NCI-H1694 (cell line): ENCODE measurements at regions not wholly inside any gene's neighbourhood (a gene's known extent, or its start where the extent isn't known, plus 50 kb on each side); places are given as distances from the start of the nearest gene placed in this dataset.
A peak's percentile ranks its signal among the peaks of the same experiment; 100 is the strongest.
"Not testable (repeated sequence)": the region's sequence is repeated elsewhere in the genome, so short reads cannot be mapped to it uniquely, and the experiment has no call there.

Experiments used
- DNase-seq: peaks from one replicate; lab custom pipeline; 2025; lab: John Stamatoyannopoulos, UW

DNA sequence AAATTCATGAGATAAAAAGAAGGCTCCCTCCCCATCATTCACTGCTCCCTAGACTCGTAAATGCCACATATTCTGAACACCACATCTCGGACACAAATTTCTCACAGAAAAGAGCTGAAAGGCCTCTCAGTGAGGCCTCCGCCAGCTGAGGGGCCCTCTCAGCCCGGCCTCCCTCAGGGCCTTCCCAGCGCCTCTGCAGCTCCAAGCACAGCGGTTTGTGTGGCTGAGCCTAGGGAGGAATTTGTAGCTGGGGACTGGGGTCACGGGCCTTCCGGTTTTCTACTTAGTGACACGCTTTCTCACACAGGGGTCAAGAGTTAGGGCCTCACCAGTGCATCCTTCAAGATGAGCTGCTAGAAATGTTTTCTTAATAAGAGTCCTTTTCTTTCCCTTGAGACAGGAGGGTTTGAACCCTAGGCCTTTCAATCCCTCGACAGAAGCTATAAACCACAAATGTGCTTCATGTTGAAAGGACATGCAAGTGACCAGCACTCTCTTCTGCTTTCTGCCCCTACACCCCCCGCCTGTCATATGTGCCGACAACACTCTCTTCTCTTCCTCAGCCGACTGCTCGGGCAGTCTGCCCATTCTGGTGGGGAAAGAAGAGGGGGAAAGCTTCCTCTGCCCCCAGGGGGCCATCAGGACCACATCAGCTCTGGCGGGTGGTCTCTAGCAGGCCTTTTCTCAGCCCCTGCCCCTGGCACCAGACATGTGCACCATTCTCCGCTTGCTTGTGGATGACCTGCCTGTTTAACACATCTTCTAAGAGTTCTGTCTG lies 104.9 kb downstream of the CHIC2 start:
- no peak for DNase-seq

DNA sequence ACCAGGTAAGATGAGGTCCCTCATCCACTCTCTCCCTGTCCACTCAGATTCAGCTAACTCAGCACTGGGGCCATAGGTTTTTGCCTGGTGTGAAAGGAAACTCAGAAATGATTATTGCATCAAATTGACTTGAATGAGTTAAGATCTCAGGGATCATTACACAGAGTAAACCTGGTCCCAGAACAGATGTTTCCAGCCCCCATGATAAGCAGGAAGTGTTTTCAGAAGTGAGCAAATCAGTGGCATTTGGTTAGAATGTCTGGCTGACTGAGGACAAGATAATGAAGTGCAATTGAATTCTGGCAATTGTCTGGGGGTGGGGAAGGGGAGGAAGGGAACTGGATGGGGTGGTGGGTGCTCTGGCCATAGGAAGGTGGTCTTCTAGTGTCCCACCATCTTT lies 108.0 kb downstream of the CHIC2 start:
- no peak for DNase-seq

DNA sequence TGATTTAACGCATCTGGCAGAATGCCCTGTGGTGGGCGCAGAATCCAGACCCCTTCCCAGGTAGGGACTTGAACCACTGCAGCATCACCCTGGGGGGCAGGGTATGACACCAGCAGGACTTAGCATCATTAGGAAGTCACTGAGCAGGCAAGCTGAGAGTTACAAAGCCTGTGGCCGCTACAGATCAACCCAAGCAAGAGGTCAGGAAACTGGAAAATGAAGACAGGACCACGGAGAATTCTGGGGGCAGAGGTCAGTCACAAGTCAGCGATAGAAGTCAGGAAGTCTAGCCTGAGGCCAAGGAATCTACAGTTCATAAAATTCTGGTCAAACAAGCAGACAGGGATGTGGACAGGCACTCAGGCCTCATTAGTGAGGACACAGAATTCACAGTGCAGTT lies 108.4 kb downstream of the CHIC2 start:
- no peak for DNase-seq

DNA sequence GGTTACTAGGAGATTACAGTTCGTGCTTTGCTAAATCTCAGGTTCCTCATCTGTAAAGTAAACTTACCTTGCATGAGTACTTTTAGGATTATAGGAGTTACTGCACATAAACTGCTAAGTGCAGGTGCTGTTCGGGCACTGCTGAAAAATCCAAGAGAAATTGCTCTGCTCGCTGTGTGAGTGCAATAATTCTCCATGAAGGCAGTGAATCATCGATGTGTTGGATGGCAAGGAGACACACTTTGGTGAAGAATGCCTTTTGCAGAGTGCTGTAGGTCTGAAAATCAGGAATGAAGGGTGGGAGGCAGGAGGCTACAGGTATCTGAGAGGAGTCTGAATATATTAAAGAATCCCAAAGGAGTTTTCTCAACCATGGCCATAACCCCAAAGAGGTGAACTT lies 113.0 kb downstream of the CHIC2 start:
- DNase-seq: no peak

DNA sequence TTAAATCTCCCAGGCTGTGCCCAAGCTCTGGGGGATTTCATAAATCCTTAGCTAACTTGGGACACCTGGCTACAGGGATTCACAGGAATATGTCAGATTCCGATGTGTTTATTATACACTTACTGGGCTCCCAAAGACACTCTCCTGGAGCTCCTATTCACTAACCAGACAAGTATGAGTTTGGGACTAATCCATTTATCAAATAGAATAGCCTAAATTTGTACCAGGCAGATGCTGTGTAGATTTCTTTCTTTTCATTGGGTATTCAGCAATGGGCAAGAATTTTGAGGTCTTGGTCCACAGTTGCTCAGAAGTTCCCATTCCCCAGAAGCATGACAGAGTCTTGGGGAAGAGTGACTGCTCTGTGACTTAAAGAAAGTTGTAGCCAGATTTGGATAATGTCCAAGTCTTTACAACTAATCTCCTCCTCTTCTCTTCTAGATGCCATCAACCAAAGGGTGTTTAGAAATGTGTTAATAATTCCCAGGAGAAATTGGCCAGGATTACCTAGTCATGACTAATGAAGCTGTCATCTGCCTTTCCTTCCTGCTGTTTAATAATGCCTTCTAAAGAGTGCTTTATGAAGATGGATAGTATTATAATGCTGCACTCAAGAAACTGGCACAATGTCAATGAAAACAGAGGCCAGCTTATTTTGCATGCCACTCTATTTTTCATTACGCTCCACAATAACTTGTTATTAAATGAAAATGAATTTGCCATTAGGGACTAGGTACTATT lies 120.9 kb downstream of the CHIC2 start:
- DNase-seq: no peak

DNA sequence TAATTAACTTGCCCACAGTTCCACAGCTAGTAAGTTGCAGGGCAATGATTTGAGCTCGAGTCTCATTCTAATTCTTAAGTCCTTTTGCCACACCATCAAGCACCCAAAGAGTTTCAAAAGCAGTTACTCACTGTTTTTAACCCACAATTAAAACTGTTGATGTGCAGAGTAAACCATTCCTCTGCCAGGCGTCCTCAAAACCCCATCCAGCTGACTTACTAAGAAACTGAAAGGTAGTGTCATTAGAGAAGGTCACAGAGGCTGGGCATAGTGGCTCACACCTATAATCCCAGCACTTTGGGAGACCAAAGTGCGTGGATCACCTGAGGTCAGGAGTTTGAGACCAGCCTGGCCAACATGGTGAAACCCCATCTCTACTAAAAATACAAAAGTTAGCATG lies 121.7 kb downstream of the CHIC2 start:
- DNase-seq: no peak

DNA sequence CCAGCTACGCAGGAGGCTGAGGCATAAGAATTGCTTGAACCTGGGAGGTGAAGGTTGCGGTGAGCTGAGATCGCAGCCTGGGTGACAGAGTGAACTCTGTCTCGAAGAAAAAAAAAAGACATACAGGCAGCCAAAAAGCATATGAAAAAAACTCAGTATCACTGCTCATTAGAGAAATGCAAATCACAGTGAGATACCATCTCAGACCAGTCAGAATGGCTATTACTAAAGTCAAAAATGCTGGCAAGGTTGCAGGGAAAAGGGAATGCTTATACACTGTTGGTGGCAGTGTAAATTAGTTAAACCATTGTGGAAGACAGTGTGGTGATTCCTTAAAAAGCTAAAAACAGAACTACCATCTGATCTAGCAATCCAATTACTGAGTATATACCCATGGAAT lies 123.1 kb downstream of the CHIC2 start:
- DNase-seq: no peak

DNA sequence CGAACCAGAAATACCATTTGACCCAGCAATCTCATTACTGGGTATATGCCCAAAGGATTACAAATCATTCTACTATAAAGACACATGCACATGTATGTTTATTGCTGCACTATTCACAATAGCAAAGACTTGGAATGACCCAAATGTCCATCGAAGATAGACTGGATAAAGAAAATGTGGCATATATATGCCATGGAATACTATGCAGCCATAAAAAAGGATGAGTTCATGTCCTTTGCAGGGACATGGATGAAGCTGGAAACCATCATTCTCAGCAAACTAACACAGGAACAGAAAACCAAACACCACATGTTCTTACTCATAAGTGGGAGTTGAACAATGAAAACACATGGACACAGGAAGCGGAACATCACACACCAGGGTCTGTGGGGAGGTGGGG lies 124.5 kb downstream of the CHIC2 start:
- not testable (repeated sequence) for DNase-seq

DNA sequence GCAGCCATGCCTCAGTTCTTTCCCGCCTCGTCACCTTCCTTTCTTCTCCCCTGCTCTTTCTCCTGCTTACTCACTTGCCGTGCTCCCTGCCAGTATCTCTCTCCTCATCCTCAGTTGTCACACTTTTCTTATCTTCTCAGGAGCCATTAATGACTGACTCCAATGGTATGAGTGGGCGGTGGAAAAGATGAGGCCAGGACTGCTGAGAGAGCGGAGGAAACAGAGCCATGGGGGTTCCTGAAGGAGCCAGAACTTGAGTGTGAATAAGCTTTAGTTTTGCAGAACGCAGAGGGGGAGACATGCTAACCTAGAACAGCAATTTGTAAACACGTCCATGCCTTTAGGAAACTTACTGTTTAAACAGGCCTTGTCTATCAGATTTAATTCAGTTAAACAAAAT lies 126.5 kb downstream of the CHIC2 start:
- DNase-seq: no peak

DNA sequence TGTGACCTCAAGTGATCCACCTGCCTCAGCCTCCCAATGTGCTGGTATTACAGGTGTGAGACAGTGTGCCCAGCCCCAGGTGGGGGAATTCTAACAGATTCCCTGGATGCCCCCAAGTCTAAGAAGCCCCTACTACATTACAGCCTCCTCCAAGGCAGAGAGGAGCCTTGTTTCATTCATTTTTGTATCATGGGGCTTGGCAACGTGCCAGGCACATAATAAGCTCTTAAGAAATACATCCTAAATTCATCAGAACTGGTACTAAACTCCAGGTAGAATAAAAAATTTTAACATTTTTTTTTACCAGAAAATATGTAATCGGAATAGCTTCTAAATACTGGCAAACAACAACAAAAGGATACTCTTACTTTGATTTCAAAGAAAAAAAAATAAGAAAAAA lies 127.1 kb downstream of the CHIC2 start:
- no peak for DNase-seq

DNA sequence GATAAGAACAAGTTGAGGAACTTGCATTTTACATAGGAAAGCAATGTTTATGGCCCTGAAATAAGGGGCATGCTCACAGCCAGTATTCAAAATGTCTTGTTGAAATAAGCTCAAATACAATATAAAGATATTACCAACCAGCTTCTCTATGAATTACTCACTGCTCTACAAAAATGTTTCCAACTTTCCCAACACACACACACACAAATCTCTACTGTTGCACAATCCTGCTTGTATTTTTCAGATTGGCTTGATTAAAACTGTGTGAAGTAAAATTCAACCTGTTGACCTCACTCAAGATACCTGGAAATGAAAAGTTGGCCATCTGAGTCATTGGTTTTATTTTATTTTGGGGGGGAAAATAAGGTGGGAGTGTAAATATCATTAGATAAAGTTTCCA lies 128.6 kb downstream of the CHIC2 start:
- DNase-seq: no peak

DNA sequence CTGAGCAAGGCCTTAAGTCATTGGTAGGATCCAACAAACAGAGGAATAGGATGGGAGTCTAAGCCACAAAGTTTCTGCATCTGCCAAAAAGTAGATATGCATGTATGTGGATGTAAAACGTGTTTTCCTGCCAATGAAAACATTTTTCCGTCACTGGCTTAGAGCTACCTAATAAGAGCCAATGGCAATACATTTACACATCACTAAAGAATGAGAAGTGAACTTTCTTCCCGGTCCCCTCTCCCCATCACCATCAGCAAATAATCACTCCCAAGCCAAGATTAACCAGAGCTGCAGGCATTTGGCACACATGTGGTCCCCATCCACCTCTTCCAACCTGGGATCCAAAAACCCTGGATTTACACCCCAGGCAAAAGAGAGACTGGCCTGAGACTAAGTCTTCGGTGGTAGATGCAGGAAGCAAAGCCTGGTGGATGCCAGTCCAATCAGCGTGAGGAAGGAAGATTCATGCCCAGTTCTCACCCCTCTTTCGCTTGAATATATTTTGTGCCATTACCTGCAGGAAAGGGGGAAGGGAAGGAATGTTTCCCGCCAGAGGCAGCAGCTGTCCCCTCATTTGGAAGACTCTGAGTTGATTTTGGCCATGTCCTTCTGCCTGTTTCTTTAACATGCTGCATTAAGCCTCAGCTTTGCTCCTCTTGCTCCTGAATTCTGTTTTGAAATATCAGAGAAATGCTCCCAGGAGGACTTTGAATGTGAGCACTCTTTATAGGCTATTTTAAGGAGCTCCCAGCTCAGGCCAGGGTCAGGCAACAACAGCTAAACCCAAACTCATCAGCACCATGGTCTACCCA lies 131.4 kb downstream of the CHIC2 start:
- no peak for DNase-seq

DNA sequence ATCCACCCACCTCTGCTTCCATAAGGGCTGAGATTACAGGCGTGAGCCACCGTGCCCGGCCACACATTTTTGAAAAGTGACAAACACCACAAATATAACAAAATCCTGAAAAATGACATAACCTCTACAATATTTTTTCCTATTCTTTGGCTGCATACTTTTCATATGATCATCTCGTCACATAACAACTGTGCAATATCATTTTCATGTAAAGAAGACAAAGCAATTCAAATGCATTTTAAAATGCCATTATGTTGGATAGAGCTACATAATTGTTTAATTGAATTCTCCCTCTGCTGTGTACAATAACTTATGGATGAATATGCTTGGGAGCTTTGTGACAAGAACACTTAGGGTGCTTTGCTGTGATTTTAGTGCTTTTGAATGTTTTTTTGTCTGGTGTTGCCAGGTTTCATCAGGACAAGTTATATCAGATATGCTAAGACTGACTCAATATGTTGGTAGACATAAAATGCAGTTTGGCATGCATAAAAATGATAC lies 132.9 kb downstream of the CHIC2 start:
- DNase-seq: no peak

DNA sequence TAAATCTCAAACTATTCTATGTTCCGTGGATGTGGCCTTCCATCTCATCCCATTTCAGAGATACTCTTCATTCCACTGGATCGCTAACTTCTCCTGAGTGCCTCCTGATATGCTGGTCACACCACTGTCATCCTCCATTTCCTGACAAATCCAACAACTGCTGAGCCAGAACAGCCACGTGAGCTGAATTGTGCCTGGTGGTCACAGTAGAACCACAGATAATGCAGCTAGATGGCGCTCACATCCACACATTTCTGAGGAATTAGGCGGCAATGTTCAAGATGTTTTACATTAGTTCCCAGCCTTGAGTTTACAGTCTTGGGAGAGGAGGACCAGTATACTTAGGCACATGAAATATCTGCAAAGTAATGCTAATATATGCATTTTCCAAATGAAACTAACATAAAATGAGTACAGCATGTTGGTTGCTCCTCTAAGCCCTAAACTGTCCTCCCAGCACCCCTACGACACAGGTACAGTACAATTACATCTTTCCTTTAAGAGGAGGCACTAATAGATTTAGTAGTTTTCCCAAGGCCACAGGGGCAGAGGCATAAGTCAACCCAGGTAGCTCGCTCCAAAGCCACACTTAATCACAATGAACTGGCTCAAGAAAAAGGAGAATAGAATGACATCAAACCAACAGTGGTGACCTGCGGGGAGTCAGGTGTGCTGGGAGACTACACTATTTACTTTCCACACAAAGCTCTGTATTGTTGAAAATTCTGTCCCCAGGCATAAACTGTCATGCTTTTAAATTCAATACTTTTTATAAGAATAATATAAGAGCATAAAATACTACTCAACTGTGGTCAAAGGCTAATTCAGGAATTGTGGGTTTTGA lies 134.2 kb downstream of the CHIC2 start:
- DNase-seq: peak; percentile 39

DNA sequence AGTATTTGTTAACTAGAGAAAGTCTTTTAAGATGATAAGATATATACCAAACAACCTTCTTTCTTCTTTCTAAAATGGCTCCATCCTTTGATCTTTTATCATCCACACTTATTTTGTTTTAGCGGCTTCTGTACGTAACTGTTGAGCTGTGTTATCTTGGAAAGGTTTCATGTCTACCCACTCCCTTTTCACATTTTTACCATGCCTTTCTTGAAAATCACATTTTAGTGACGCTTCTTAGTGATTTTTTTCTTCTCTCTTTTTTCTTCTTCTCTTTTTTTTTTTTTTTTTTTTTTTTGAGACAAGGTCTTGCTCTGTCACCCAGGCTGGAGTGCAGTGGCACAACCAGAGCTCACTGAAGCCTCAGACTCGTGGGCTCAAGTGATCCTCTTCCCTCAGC lies 135.1 kb downstream of the CHIC2 start:
- DNase-seq: no peak

DNA sequence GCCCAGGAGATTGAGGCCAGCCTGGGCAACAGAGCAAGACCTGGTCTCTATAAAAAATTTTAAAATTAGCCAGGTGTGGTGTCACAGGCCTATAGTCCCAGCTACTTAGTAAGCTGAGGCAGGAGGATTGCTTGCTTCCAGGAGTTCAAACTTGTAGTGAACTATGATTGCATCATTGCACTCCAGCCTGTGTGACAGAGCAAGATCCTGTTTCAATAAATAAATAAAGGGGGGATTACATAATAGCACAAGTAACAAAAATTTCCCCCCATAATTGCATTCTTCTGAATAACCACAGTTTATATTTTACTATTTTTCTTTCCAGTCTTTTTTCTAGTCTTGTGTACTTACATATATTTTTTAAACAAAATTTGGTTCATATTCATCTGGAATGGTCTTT lies 135.6 kb downstream of the CHIC2 start:
- no peak for DNase-seq

DNA sequence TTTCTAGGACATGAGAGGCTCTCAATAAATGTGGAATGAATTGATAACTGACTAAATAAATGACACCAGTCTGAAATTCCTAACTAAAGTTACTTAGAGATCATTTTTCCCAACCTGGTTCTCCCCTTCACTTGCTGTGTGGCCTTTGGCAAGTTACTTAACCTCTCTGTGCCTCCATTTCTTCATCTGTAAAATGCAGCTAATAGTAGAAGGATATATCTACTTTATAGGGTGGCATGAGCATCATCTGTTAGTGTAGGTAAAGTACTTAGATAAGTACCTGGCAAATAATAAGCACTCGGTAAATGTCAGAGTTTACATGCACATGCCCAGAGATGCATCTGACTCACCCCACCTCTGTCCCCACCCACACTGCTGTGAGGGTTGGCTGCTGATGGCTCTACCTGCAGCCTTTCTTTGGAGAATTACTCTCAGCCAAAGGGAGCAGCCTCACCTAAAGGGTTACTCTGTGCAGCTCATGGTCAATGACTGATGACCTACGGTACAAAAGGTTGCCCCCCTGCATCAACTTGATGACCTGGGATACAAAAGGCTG lies 139.3 kb downstream of the CHIC2 start:
- DNase-seq: no peak

DNA sequence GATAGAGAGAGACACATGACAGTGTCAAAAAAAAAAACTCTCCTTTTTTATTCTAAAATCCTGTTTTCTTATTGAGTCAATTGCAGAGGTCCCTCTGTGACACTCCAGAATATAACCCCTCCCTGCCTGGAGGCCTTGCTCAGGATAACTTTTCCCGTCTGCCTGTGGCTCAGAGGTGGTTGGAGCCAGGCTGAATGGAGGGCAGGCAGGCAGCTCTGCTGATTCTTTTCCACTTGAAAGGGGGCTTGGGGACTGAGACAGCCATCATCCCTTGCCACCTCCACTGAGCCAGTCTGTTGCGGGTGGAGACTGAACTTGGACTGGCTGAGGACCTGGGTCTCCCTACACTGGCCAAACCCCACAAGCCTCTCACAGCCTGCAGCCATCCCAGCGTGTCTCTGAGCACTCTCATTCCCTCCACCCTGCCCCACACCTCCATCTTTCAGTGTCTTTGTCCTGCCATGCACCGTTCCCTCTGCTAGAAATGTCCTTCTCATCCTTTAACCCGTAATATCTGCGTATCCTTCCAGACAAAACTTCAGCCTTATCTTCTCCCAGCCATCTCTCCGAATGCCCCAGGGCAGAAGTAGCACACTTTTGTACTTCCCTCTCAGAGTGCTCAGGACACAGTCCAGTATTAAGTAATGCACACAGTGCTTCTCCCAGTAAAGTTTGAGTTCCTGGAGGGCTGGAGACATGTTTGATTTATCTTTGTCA lies 139.9 kb downstream of the CHIC2 start:
- no peak for DNase-seq

DNA sequence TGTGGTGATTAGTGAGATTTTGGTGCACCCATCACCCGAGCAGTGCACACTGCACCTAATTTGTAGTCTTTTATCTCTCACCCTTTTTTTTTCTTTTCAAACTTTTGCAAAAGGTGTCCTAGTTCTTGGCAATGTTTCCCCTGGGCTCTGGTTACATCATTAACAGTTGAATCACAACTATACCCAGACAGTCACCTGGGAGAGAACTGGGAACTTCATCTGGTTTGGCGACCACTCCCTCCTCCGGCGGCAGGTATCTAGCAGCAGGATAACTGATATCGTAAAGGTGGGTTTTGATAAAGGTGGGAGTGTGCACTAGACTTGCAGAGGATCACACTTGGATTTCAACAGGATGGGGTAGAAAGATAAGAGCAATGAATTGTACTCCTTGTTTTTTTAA lies 140.5 kb downstream of the CHIC2 start:
- DNase-seq: no peak

DNA sequence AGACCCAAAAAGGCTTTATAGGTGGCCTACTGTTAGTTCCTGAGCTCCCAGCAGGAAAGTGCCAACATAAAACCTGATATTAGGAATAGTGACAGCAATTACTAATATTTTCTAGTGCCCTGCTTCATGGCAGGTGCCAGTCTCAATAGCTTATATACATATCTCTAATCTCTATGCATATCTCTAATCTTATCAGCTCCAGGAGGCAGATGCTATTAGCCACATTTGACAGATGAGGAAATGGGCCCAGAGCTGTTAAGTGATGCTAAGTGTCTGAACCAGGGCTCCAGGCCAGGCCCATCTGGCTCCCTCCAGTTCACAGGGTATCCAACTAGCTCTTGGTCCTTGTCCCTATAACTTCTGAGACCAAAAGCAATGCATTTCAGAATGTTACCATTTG lies 142.5 kb downstream of the CHIC2 start:
- no peak for DNase-seq

DNA sequence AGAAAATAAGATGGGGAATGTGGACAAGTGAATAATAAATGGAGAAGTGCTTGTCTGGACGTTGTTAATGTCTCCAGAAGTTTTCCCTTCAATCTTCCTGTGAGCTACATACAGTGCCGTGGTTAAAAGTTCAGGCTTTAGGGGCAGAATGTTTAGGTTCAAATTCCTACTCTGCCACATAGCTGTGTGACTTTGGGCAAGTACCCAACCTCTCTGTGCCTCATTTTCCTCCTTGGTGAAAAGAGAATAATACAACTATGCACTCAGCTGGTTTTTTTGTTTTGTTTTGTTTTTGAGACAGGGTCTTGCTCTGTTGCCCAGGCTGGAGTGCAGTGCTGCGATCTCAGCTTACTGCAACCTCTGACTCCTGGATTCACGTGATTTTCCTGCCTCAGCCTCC lies 143.5 kb downstream of the CHIC2 start:
- no peak for DNase-seq
